ENCODE measurements at regions not wholly inside any gene's neighbourhood (a gene's known extent, or its start where the extent isn't known, plus 50 kb on each side); places are given as distances from the start of the nearest gene placed in this dataset.
A peak's percentile ranks its signal among the peaks of the same experiment; 100 is the strongest.

DNA sequence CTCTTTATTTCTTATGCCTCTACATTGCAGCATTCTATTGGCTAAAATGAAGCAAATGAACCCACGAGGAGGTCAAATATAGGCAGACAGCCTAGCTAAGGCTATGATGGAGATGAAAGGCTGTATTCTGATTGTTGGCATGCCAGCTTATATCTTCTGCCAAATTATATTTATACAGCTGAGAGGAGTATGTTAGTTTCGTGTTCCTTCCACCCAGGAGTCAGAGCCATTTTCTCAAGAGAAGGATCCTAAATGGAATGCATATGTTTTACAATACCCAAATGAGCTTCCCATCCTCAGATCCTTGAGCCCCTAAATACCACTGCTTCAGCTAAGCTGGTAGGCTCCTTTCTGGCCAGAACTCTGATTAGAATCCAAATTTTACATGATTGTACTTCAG, 178.4 kb upstream of the HDDC2 start:
- no peak overlapping the region for H3K4me3 ChIP-seq (ENCODE audit: low read length)
- no peaks in the 10 kb centered on the region for H3K79me2 ChIP-seq (ENCODE audit: control insufficient read depth, insufficient read depth, low read length)
- H2BK5ac ChIP-seq (ENCODE audit: low read length) = no peak overlapping the region
- no peaks in the 10 kb centered on the region for H3K4me1 ChIP-seq (ENCODE audit: control insufficient read depth, low read depth, low read length)
- WGBS (ENCODE audit: extremely low coverage, insufficient coverage, low lambda C conversion rate) = no CpG with 5 or more reads among the region's 2 CpGs
- H3K4ac ChIP-seq (ENCODE audit: low read depth, low read length) = no peak overlapping the region
- no peak overlapping the region for H4K5ac ChIP-seq (ENCODE audit: low read length)
- H3K23ac ChIP-seq (ENCODE audit: low read length) = no peak overlapping the region
- no peak overlapping the region for H3K9ac ChIP-seq (ENCODE audit: low read length)
- no peak overlapping the region for H3K4me2 ChIP-seq (ENCODE audit: low read length)
- no peak overlapping the region for H2BK15ac ChIP-seq (replicated peaks; ENCODE audit: low read depth)
- H3K18ac ChIP-seq (ENCODE audit: low read length) = no peak overlapping the region
- no peak overlapping the region for H3K27ac ChIP-seq (ENCODE audit: low read depth, low read length)
- H4K8ac ChIP-seq (ENCODE audit: low read depth, low read length) = no peak overlapping the region
- no peak overlapping the region for H2AK5ac ChIP-seq (ENCODE audit: low read length)
- H3K56ac ChIP-seq (ENCODE audit: low read length) = no peak overlapping the region
- DNase-seq = no peak
- no peaks in the 10 kb centered on the region for H3K36me3 ChIP-seq (ENCODE audit: control insufficient read depth, insufficient read depth, low read length)
- no peaks in the 10 kb centered on the region for H3K79me1 ChIP-seq (ENCODE audit: low read length)
- H2BK120ac ChIP-seq (ENCODE audit: low read depth, low read length) = no peak overlapping the region
- H3K27me3 ChIP-seq (ENCODE audit: insufficient read depth, low read length, poor library complexity) = no peaks in the 10 kb centered on the region

GRCh38 chr6:125480571-125480970, 178.8 kb upstream of the HDDC2 start:
- no CpG with 5 or more reads among the region's 1 CpG for WGBS (ENCODE audit: extremely low coverage, insufficient coverage, low lambda C conversion rate)
- H2AK5ac ChIP-seq (ENCODE audit: low read length) = no peak overlapping the region
- H3K56ac ChIP-seq (ENCODE audit: low read length) = no peak overlapping the region
- H3K4me3 ChIP-seq (ENCODE audit: low read length) = no peak overlapping the region
- no peak overlapping the region for H3K27ac ChIP-seq (ENCODE audit: low read depth, low read length)
- H3K9ac ChIP-seq (ENCODE audit: low read length) = no peak overlapping the region
- no peak overlapping the region for H2BK120ac ChIP-seq (ENCODE audit: low read depth, low read length)
- no peak overlapping the region for H4K5ac ChIP-seq (ENCODE audit: low read length)
- H3K23ac ChIP-seq (ENCODE audit: low read length) = no peak overlapping the region
- no peaks in the 10 kb centered on the region for H3K79me2 ChIP-seq (ENCODE audit: control insufficient read depth, insufficient read depth, low read length)
- no peaks in the 10 kb centered on the region for H3K79me1 ChIP-seq (ENCODE audit: low read length)
- peak overlapping the region; percentile 43 for H3K4ac ChIP-seq (ENCODE audit: low read depth, low read length)
- H2BK15ac ChIP-seq (replicated peaks; ENCODE audit: low read depth) = no peak overlapping the region
- no peak for DNase-seq
- H3K4me2 ChIP-seq (ENCODE audit: low read length) = no peak overlapping the region
- no peaks in the 10 kb centered on the region for H3K36me3 ChIP-seq (ENCODE audit: control insufficient read depth, insufficient read depth, low read length)
- no peaks in the 10 kb centered on the region for H3K27me3 ChIP-seq (ENCODE audit: insufficient read depth, low read length, poor library complexity)
- no peaks in the 10 kb centered on the region for H3K4me1 ChIP-seq (ENCODE audit: control insufficient read depth, low read depth, low read length)
- H2BK5ac ChIP-seq (ENCODE audit: low read length) = no peak overlapping the region
- no peak overlapping the region for H4K8ac ChIP-seq (ENCODE audit: low read depth, low read length)
- no peak overlapping the region for H3K18ac ChIP-seq (ENCODE audit: low read length)

GRCh38 chr6:125481056-125481455, 179.3 kb upstream of the HDDC2 start:
- no peak overlapping the region for H3K9ac ChIP-seq (ENCODE audit: low read length)
- no CpG with 5 or more reads among the region's 1 CpG for WGBS (ENCODE audit: extremely low coverage, insufficient coverage, low lambda C conversion rate)
- no peak overlapping the region for H3K4me3 ChIP-seq (ENCODE audit: low read length)
- H3K23ac ChIP-seq (ENCODE audit: low read length) = no peak overlapping the region
- H3K4me1 ChIP-seq (ENCODE audit: control insufficient read depth, low read depth, low read length) = no peaks in the 10 kb centered on the region
- H3K56ac ChIP-seq (ENCODE audit: low read length) = no peak overlapping the region
- no peak overlapping the region for H4K5ac ChIP-seq (ENCODE audit: low read length)
- no peak overlapping the region for H2BK120ac ChIP-seq (ENCODE audit: low read depth, low read length)
- DNase-seq = no peak
- H3K79me2 ChIP-seq (ENCODE audit: control insufficient read depth, insufficient read depth, low read length) = no peaks in the 10 kb centered on the region
- H3K27ac ChIP-seq (ENCODE audit: low read depth, low read length) = no peak overlapping the region
- no peak overlapping the region for H3K4ac ChIP-seq (ENCODE audit: low read depth, low read length)
- H4K8ac ChIP-seq (ENCODE audit: low read depth, low read length) = no peak overlapping the region
- no peak overlapping the region for H2BK15ac ChIP-seq (replicated peaks; ENCODE audit: low read depth)
- H3K27me3 ChIP-seq (ENCODE audit: insufficient read depth, low read length, poor library complexity) = no peaks in the 10 kb centered on the region
- H2BK5ac ChIP-seq (ENCODE audit: low read length) = no peak overlapping the region
- H3K18ac ChIP-seq (ENCODE audit: low read length) = no peak overlapping the region
- H3K79me1 ChIP-seq (ENCODE audit: low read length) = no peaks in the 10 kb centered on the region
- no peaks in the 10 kb centered on the region for H3K36me3 ChIP-seq (ENCODE audit: control insufficient read depth, insufficient read depth, low read length)
- no peak overlapping the region for H3K4me2 ChIP-seq (ENCODE audit: low read length)
- no peak overlapping the region for H2AK5ac ChIP-seq (ENCODE audit: low read length)

GRCh38 chr6:125485757-125486156, 184.0 kb upstream of the HDDC2 start:
- H2BK120ac ChIP-seq (ENCODE audit: low read depth, low read length) = no peak overlapping the region
- no peak overlapping the region for H3K4ac ChIP-seq (ENCODE audit: low read depth, low read length)
- no peak overlapping the region for H3K9ac ChIP-seq (ENCODE audit: low read length)
- no peak overlapping the region for H2BK15ac ChIP-seq (replicated peaks; ENCODE audit: low read depth)
- H3K18ac ChIP-seq (ENCODE audit: low read length) = no peak overlapping the region
- H3K4me1 ChIP-seq (ENCODE audit: control insufficient read depth, low read depth, low read length) = no peaks in the 10 kb centered on the region
- no CpG with 5 or more reads among the region's 4 CpGs for WGBS (ENCODE audit: extremely low coverage, insufficient coverage, low lambda C conversion rate)
- no peak overlapping the region for H2AK5ac ChIP-seq (ENCODE audit: low read length)
- H3K4me2 ChIP-seq (ENCODE audit: low read length) = no peak overlapping the region
- no peak overlapping the region for H2BK5ac ChIP-seq (ENCODE audit: low read length)
- H3K56ac ChIP-seq (ENCODE audit: low read length) = no peak overlapping the region
- H3K27ac ChIP-seq (ENCODE audit: low read depth, low read length) = no peak overlapping the region
- H4K5ac ChIP-seq (ENCODE audit: low read length) = no peak overlapping the region
- no peaks in the 10 kb centered on the region for H3K79me1 ChIP-seq (ENCODE audit: low read length)
- DNase-seq = no peak
- no peak overlapping the region for H4K8ac ChIP-seq (ENCODE audit: low read depth, low read length)
- H3K23ac ChIP-seq (ENCODE audit: low read length) = no peak overlapping the region
- no peak overlapping the region for H3K4me3 ChIP-seq (ENCODE audit: low read length)
- H3K79me2 ChIP-seq (ENCODE audit: control insufficient read depth, insufficient read depth, low read length) = no peaks in the 10 kb centered on the region
- H3K27me3 ChIP-seq (ENCODE audit: insufficient read depth, low read length, poor library complexity) = no peaks in the 10 kb centered on the region
- no peaks in the 10 kb centered on the region for H3K36me3 ChIP-seq (ENCODE audit: control insufficient read depth, insufficient read depth, low read length)

GRCh38 chr6:125486881-125487280, 185.1 kb upstream of the HDDC2 start:
- WGBS (ENCODE audit: extremely low coverage, insufficient coverage, low lambda C conversion rate) = no CpG with 5 or more reads among the region's 2 CpGs
- H3K23ac ChIP-seq (ENCODE audit: low read length) = no peak overlapping the region

DNA sequence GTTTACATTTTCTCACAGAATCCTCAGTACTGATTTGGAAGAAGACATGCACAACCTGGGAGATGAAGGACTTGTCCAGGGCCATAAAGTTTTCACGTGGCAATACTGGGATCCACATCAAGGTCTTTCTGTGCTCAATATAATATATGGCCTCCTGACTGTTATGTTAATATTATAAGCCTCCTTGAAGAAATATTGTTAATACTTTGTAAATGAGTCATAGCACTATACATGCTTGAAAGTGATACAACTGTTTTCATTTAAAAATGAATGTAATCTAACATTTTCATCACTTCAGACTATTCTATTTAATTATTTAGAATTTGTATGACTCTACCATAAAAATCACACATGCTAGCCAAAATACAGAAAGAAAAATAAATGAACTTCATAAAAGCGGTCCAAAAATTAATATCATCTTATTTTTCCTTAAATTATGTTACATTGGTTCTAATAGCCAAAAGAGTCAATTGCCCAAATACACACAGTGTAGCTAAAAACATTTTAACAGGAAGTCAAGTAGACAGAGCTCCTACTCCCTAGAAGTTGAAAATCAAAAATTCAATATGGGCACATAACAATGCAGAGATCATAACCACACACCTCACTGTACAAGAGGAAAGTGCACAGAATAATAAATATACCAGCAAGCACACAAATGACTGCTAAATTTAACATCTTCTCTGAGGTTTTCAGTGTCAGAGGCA, 188.0 kb upstream of the HDDC2 start:
- H4K8ac ChIP-seq (ENCODE audit: low read depth, low read length) = no peak overlapping the region
- no peak overlapping the region for H3K56ac ChIP-seq (ENCODE audit: low read length)
- no peak overlapping the region for H2BK5ac ChIP-seq (ENCODE audit: low read length)
- H3K27me3 ChIP-seq (ENCODE audit: insufficient read depth, low read length, poor library complexity) = no peaks in the 10 kb centered on the region
- no peak overlapping the region for H4K5ac ChIP-seq (ENCODE audit: low read length)
- H3K4me3 ChIP-seq (ENCODE audit: low read length) = no peak overlapping the region
- no peak overlapping the region for H2AK5ac ChIP-seq (ENCODE audit: low read length)
- H3K18ac ChIP-seq (ENCODE audit: low read length) = no peak overlapping the region
- no peak overlapping the region for H3K27ac ChIP-seq (ENCODE audit: low read depth, low read length)
- H2BK15ac ChIP-seq (replicated peaks; ENCODE audit: low read depth) = no peak overlapping the region
- no peak overlapping the region for H3K23ac ChIP-seq (ENCODE audit: low read length)
- WGBS (ENCODE audit: extremely low coverage, insufficient coverage, low lambda C conversion rate) = no CpG with 5 or more reads among the region's 2 CpGs
- no peak overlapping the region for H3K4me2 ChIP-seq (ENCODE audit: low read length)
- H3K9ac ChIP-seq (ENCODE audit: low read length) = no peak overlapping the region
- no peaks in the 10 kb centered on the region for H3K36me3 ChIP-seq (ENCODE audit: control insufficient read depth, insufficient read depth, low read length)
- H3K4me1 ChIP-seq (ENCODE audit: control insufficient read depth, low read depth, low read length) = no peaks in the 10 kb centered on the region
- H3K79me2 ChIP-seq (ENCODE audit: control insufficient read depth, insufficient read depth, low read length) = no peaks in the 10 kb centered on the region
- H2BK120ac ChIP-seq (ENCODE audit: low read depth, low read length) = no peak overlapping the region
- H3K4ac ChIP-seq (ENCODE audit: low read depth, low read length) = no peak overlapping the region
- no peak for DNase-seq
- H3K79me1 ChIP-seq (ENCODE audit: low read length) = no peaks in the 10 kb centered on the region

More at GRCh38 chr6:125486881-125487280, 185.1 kb upstream of the HDDC2 start:
- no peak overlapping the region for H2BK120ac ChIP-seq (ENCODE audit: low read depth, low read length)
- H3K79me2 ChIP-seq (ENCODE audit: control insufficient read depth, insufficient read depth, low read length) = no peaks in the 10 kb centered on the region
- H3K56ac ChIP-seq (ENCODE audit: low read length) = no peak overlapping the region
- no peaks in the 10 kb centered on the region for H3K79me1 ChIP-seq (ENCODE audit: low read length)
- H3K4me1 ChIP-seq (ENCODE audit: control insufficient read depth, low read depth, low read length) = no peaks in the 10 kb centered on the region
- no peak overlapping the region for H3K18ac ChIP-seq (ENCODE audit: low read length)
- H3K27me3 ChIP-seq (ENCODE audit: insufficient read depth, low read length, poor library complexity) = no peaks in the 10 kb centered on the region
- H3K4me3 ChIP-seq (ENCODE audit: low read length) = no peak overlapping the region
- no peak overlapping the region for H2BK15ac ChIP-seq (replicated peaks; ENCODE audit: low read depth)
- no peaks in the 10 kb centered on the region for H3K36me3 ChIP-seq (ENCODE audit: control insufficient read depth, insufficient read depth, low read length)
- H3K4me2 ChIP-seq (ENCODE audit: low read length) = no peak overlapping the region
- H3K9ac ChIP-seq (ENCODE audit: low read length) = no peak overlapping the region
- H4K5ac ChIP-seq (ENCODE audit: low read length) = no peak overlapping the region
- H4K8ac ChIP-seq (ENCODE audit: low read depth, low read length) = no peak overlapping the region
- H3K4ac ChIP-seq (ENCODE audit: low read depth, low read length) = no peak overlapping the region
- DNase-seq = no peak
- H2BK5ac ChIP-seq (ENCODE audit: low read length) = no peak overlapping the region
- H2AK5ac ChIP-seq (ENCODE audit: low read length) = no peak overlapping the region
- H3K27ac ChIP-seq (ENCODE audit: low read depth, low read length) = no peak overlapping the region
